Peyer's patch (tissue), 4 donors: ENCODE measurements at regions not wholly inside any gene's neighbourhood (a gene's known extent, or its start where the extent isn't known, plus 50 kb on each side); places are given as distances from the start of the nearest gene placed in this dataset.
"Not testable (repeated sequence)": the region's sequence is repeated elsewhere in the genome, so short reads cannot be mapped to it uniquely, and the experiment has no call there.

Experiments
- DNase-seq, 3 donors: peaks; one replicate each; pipeline ENCODE4 v3.0.0-alpha.2; 2017 to 2019
- H3K27ac ChIP-seq, 4 donors: fragments of 200-600 bp; sonication (generic); one replicate each; pipeline ENCODE4 v1.5.1; 2016 to 2019
- H3K27me3 ChIP-seq, 2 donors: fragments of 200-600 bp; sonication (generic); one replicate each; pipeline ENCODE4 v1.5.1; 2019
- H3K36me3 ChIP-seq, 3 donors: fragments of 200-600 bp; sonication (generic); one replicate each; pipeline ENCODE4 v1.5.1; 2016 to 2019
- H3K4me1 ChIP-seq, 4 donors: fragments of 200-600 bp; sonication (generic); one replicate each; pipeline ENCODE4 v1.5.1; 2016 to 2019
- H3K4me3 ChIP-seq, 4 donors: fragments of 200-600 bp; sonication (generic); 1 replicate in 3 of 4; 2 replicates in 1 of 4; pipeline ENCODE4 v1.5.1; 2016 to 2019; ENCODE audit warnings: mild to moderate bottlenecking in 1 of 4
- H3K9me3 ChIP-seq, 4 donors: fragments of 200-600 bp; sonication (generic); one replicate each; pipeline ENCODE4 v1.5.1; 2016 to 2019; ENCODE audit warnings: mild to moderate bottlenecking in 1 of 4
- POLR2A ChIP-seq, 2 donors: fragments of 450-650 bp; IDR thresholded peaks; one replicate each; pipeline ENCODE4 v1.5.1; 2017; ENCODE audit warnings: antibody characterized with exemption in 2 of 2, mild to moderate bottlenecking in 2 of 2, moderate library complexity in 2 of 2
- TF ChIP-seq, protein P1 (sequence below), 6 experiments: fragments of 450-650 bp in 4 of 6; fragments of 200-600 bp in 2 of 6; sonication (generic) in 1 of 6; IDR thresholded peaks; one replicate each; pipeline ENCODE4 v1.5.1; 2017 to 2019; ENCODE audit warnings: antibody characterized with exemption in 6 of 6, mild to moderate bottlenecking in 3 of 6, moderate library complexity in 1 of 6

DNA sequence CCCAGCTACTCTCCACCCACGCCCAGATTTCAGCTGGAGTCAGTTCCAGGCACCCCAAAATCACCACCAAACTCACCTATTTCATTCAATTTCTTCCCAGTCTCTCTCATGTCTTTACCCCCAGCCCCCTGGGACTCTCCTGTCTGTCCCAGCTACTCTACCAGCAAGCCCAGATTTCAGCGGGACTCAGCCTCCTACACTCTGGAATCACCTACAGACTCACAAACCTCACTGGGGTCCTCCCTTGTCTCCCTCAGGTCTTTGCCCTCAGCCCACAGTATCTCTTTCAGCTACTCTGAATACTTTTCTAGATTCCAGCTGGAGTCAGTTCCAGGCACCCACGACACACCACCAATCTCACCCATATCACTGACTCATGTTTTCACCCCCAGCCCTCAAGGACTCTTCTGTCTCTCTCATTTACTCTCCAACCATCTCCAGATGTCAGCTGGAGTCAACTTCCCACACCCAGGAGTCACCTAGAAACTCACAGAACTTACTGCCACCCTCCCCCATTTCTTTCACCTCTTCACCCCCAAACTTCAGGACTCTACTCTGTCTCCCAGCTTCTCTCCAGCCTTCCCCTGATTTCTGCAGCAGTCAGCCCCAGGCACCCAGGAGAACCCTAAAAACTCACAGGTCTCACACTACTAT is 1529.3 kb upstream of the TPTE start:
- H3K4me1 ChIP-seq, result no peaks in the 10 kb centered on the region
- TF ChIP-seq, protein P1, sequence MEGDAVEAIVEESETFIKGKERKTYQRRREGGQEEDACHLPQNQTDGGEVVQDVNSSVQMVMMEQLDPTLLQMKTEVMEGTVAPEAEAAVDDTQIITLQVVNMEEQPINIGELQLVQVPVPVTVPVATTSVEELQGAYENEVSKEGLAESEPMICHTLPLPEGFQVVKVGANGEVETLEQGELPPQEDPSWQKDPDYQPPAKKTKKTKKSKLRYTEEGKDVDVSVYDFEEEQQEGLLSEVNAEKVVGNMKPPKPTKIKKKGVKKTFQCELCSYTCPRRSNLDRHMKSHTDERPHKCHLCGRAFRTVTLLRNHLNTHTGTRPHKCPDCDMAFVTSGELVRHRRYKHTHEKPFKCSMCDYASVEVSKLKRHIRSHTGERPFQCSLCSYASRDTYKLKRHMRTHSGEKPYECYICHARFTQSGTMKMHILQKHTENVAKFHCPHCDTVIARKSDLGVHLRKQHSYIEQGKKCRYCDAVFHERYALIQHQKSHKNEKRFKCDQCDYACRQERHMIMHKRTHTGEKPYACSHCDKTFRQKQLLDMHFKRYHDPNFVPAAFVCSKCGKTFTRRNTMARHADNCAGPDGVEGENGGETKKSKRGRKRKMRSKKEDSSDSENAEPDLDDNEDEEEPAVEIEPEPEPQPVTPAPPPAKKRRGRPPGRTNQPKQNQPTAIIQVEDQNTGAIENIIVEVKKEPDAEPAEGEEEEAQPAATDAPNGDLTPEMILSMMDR (IDR thresholded peaks at IDR 0.05), result no peak
- TF ChIP-seq POLR2A (IDR thresholded peaks at IDR 0.05), result no peak
- H3K36me3 ChIP-seq, result no peaks in the 10 kb centered on the region
- DNase-seq, result no peak
- no peaks in the 10 kb centered on the region for H3K27me3 ChIP-seq
- H3K4me3 ChIP-seq, result no peak overlapping the region
- H3K9me3 ChIP-seq, result peaks cover 0 to 21% (median 0%) of the 10 kb centered on the region in 4 donors
- no peak overlapping the region for H3K27ac ChIP-seq

DNA sequence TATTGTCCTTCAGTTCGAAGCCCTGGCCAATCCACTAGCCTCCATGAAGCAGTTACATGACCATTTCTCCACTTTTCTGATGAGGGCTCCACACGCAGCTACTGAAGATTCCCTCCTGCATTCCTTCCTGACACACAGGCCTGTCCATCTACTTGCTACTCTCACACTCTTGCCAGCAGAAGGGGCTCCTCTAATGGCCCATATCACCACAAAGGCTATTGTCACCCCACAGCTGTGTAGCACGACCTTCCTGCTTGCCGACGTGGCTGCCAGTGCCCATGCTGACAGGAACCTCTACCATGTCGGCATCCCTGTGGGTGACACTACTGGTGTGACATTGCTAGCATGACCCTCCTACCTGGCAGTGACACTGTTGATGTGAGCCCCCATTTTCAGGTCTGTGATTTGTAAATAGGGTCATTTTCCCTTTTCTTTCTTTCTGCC is 1528.6 kb upstream of the TPTE start:
- no peak overlapping the region for H3K27ac ChIP-seq
- TF ChIP-seq, protein P1 (IDR thresholded peaks at IDR 0.05), result no peak
- TF ChIP-seq POLR2A (IDR thresholded peaks at IDR 0.05), result no peak
- peak in 1 of 3 donors; percentile 57 for DNase-seq
- H3K4me3 ChIP-seq, result no peak overlapping the region
- H3K9me3 ChIP-seq, result peaks cover 0 to 21% (median 0%) of the 10 kb centered on the region in 4 donors
- H3K36me3 ChIP-seq, result no peaks in the 10 kb centered on the region
- no peaks in the 10 kb centered on the region for H3K4me1 ChIP-seq
- H3K27me3 ChIP-seq, result no peaks in the 10 kb centered on the region

DNA sequence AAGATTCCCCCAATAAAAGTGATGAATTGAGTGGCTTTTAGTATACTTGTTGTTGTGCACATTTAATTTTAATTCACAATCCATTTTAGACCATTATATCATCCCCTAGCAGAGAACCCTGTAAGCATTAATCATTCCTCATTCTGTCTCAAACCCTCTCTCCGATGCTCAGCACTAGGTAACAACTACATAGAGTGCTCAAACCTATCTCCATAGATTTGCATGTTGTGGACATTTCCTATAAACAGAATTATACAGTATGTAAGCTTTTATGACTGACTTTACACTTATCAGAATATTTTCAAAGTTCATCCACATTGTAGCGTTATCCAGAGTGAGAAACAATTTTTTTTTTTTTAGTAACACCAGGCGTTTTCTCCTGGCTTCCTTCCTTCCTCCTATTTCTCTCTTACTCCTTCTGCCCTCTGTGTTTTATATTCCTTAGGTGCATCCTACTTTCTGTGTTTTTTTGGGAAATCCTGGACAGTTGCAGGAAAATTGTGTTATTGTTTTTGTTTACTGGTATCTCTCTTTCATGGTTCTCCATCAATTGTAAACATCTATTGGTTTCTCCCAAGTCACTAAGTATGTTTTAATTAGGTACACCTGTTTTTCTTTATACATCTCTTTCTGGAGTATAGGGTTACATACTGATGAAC is 1528.0 kb upstream of the TPTE start:
- no peak overlapping the region for H3K27ac ChIP-seq
- no peak for DNase-seq
- no peaks in the 10 kb centered on the region for H3K27me3 ChIP-seq
- no peaks in the 10 kb centered on the region for H3K4me1 ChIP-seq
- no peak overlapping the region for H3K4me3 ChIP-seq
- TF ChIP-seq, protein P1 (IDR thresholded peaks at IDR 0.05), result no peak
- no peak for TF ChIP-seq POLR2A (IDR thresholded peaks at IDR 0.05)
- H3K9me3 ChIP-seq, result peaks cover 0 to 21% (median 0%) of the 10 kb centered on the region in 4 donors
- no peaks in the 10 kb centered on the region for H3K36me3 ChIP-seq

DNA sequence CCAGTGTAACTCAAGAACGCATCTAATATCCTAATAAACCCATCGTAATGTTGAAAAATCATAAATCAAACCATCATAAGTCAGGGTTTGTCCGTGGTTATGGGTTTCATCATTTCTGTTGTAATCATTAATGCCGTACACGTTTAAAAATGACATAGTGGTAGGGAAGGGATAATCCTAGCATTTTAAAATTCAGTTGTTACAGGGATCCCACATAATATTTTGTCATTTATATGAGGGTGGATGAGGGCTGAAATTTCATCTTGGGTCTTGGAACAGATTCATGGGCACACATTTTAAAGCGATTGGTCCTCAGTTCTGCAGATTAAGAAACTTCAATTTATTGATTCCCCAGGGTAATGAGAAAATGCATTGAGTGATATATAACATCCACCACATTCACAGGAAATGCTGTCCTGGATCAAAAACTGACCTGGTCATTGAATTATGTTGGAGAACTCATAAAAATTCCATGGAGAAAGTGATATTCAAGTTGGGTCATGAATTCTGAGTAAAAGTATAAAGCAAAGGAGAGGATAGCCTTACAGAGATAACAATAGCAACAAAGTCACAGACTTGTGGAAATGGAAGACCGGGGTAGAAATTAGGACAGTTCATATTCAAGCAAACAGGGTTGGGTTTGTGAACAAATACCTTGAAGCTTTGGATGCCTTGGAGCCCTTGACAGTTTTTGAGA is 1527.3 kb upstream of the TPTE start:
- Histone ChIP-seq H3K4me3 (no peak overlapping the region), H3K9me3 (peaks cover 0 to 21% (median 0%) of the 10 kb centered on the region in 4 donors), H3K36me3 (no peaks in the 10 kb centered on the region), H3K4me1 (no peaks in the 10 kb centered on the region), H3K27me3 (no peaks in the 10 kb centered on the region), H3K27ac (no peak overlapping the region)
- no peak for DNase-seq
- TF ChIP-seq, protein P1 (IDR thresholded peaks at IDR 0.05), result no peak
- TF ChIP-seq POLR2A (IDR thresholded peaks at IDR 0.05), result no peak

DNA sequence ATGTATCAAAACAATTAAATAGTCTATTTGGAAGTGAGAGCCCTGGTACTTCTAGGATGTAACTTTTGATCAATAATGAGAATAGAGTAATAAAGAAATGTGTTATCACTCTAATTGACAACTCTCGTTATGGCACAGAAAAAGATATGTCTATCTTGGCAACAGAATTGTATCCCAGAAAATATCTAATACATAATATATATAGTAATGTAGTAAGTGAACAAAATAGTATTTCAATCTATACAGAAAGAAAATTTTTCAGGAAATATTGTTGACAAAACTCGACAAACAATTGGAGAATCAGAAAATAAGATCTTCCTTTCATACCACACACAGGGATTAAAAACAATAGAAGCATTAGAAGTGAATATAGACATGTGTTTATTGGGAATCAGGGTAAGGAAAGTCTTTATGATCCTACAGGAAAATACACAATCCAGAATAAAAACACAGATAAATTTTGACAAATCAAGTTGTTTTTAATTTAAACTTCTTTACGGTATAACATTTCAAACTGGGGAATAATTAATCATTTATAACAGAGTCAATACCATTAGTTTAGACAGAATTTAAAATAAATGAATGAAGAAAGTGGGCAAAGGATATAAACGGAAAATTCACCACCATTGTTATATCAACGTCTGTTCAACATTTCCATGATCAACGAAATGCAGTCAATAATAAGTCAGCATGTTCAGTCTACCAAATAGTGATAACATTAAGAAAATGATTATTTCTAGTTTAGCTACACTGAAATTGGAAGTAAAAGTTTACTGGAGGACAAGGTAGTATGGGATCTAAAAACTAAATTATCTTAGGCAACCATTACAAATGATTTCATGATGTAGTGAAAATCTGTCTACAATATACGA is 1526.5 kb upstream of the TPTE start:
- DNase-seq, result no peak
- no peak overlapping the region for H3K4me3 ChIP-seq
- no peaks in the 10 kb centered on the region for H3K4me1 ChIP-seq
- TF ChIP-seq POLR2A (IDR thresholded peaks at IDR 0.05), result no peak
- TF ChIP-seq, protein P1 (IDR thresholded peaks at IDR 0.05), result no peak
- no peaks in the 10 kb centered on the region for H3K27me3 ChIP-seq
- no peak overlapping the region for H3K27ac ChIP-seq
- H3K36me3 ChIP-seq, result no peaks in the 10 kb centered on the region
- peaks cover 0 to 21% (median 0%) of the 10 kb centered on the region in 4 donors for H3K9me3 ChIP-seq

DNA sequence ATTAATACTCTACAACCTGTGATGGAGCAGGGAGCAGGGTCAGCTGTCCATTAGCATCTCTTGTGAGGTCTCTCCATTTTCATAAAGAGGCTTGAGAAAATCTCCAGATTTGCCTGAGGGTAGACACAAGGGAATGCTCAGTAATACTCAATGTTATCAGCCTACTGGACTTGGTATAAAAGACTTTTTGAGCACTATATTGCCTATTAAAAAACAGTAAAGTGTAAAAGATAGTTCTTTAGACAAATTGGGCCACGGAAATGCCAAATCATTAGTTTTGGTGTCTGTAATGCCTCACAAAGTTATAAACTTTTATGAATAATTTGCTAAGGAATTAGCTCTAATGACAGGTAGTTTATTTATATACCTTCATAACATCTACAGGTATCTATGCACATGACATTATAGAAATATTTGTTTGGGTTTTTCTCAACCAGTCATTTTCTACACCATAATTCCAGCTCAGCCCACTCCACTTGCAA is 1524.9 kb upstream of the TPTE start:
- H3K27ac ChIP-seq, H3K27me3 ChIP-seq, DNase-seq, H3K4me3 ChIP-seq, H3K4me1 ChIP-seq, H3K36me3 ChIP-seq: not testable (repeated sequence)
- peaks cover 0 to 17% (median 0%) of the 10 kb centered on the region in 4 donors for H3K9me3 ChIP-seq
